Stimulated activated CD8-positive, alpha-beta memory T cell treated with anti-CD3 and anti-CD28 coated beads, Interleukin-7, amount 100 ng/mL, for 24 hours (primary cell): ENCODE measurements at regions not wholly inside any gene's neighbourhood (a gene's known extent, or its start where the extent isn't known, plus 50 kb on each side); places are given as distances from the start of the nearest gene placed in this dataset.

Experiments used
- DNase-seq: peaks from one replicate; pipeline ENCODE4 v3.0.0-alpha.2; 2020; ENCODE audit warnings: low read depth

- no peak for DNase-seq
These were observed 319.1 kb upstream of the IRX4 start for GRCh38 chr5:2201832-2202231.

GRCh38 chr5:2201421-2201820 lies 318.7 kb upstream of the IRX4 start:
- DNase-seq, result no peak

GRCh38 chr5:2201011-2201410 lies 318.3 kb upstream of the IRX4 start:
- DNase-seq, result no peak

GRCh38 chr5:2200261-2200950 lies 317.7 kb upstream of the IRX4 start:
- DNase-seq, result no peak

GRCh38 chr5:2199697-2200096 lies 317.0 kb upstream of the IRX4 start:
- no peak for DNase-seq

- no peak for DNase-seq
These were observed 314.4 kb upstream of the IRX4 start for GRCh38 chr5:2196989-2197619.

GRCh38 chr5:2196416-2196815 lies 313.7 kb upstream of the IRX4 start:
- DNase-seq, result no peak

GRCh38 chr5:2194949-2195348 lies 312.2 kb upstream of the IRX4 start:
- no peak for DNase-seq

GRCh38 chr5:2194236-2194555 lies 311.5 kb upstream of the IRX4 start:
- DNase-seq, result no peak

- DNase-seq, result no peak
These were observed 311.0 kb upstream of the IRX4 start for GRCh38 chr5:2193542-2194235.

GRCh38 chr5:2193142-2193541 lies 310.4 kb upstream of the IRX4 start:
- no peak for DNase-seq

GRCh38 chr5:2192496-2192895 lies 309.8 kb upstream of the IRX4 start:
- no peak for DNase-seq

GRCh38 chr5:2191972-2192371 lies 309.2 kb upstream of the IRX4 start:
- DNase-seq, result no peak

GRCh38 chr5:2190549-2190948 lies 307.8 kb upstream of the IRX4 start:
- DNase-seq, result no peak

- no peak for DNase-seq
These were observed 305.9 kb upstream of the IRX4 start for GRCh38 chr5:2188661-2189060.

- no peak for DNase-seq
These were observed 305.4 kb upstream of the IRX4 start for GRCh38 chr5:2188137-2188536.

- no peak for DNase-seq
These were observed 305.0 kb upstream of the IRX4 start for GRCh38 chr5:2187687-2188086.

GRCh38 chr5:2187156-2187555 lies 304.4 kb upstream of the IRX4 start:
- no peak for DNase-seq

- DNase-seq, result no peak
These were observed 303.8 kb upstream of the IRX4 start for GRCh38 chr5:2186472-2187015.

GRCh38 chr5:2185646-2186471 lies 303.1 kb upstream of the IRX4 start:
- no peak for DNase-seq

GRCh38 chr5:2184563-2185540 lies 302.1 kb upstream of the IRX4 start:
- DNase-seq, result no peak
